HG03439 (cell line): ENCODE measurements at regions not wholly inside any gene's neighbourhood (a gene's known extent, or its start where the extent isn't known, plus 50 kb on each side); places are given as distances from the start of the nearest gene placed in this dataset.
A peak's percentile ranks its signal among the peaks of the same experiment; 100 is the strongest.

Source experiments
- ATAC-seq: cut with Tn5 transposase; IDR thresholded peaks from one replicate; pipeline ENCODE4 v1.9.1; 2021; ENCODE audit warnings: mild to moderate bottlenecking, moderate library complexity; ENCODE audit not compliant: unreplicated experiment

GRCh38 chr7:148950806-148951205 lies 66.7 kb upstream of the EZH2 start:
- no peak for ATAC-seq

- no peak for ATAC-seq
Observed at GRCh38 chr7:148944935-148945934, 61.1 kb upstream of the EZH2 start.

GRCh38 chr7:148941598-148942275 lies 57.6 kb upstream of the EZH2 start:
- ATAC-seq: no peak

GRCh38 chr7:148940702-148941597 lies 56.9 kb upstream of the EZH2 start:
- peak; percentile 83 for ATAC-seq

GRCh38 chr7:148939128-148939755 lies 55.2 kb upstream of the EZH2 start:
- ATAC-seq: no peak

- ATAC-seq: no peak
Observed at GRCh38 chr7:148935451-148935850, 51.4 kb upstream of the EZH2 start.
